HG03139 (cell line): ENCODE measurements at regions not wholly inside any gene's neighbourhood (a gene's known extent, or its start where the extent isn't known, plus 50 kb on each side); places are given as distances from the start of the nearest gene placed in this dataset.

Experiments used
- ATAC-seq: cut with Tn5 transposase; IDR thresholded peaks from one replicate; pipeline ENCODE4 v1.9.1; 2021; ENCODE audit not compliant: unreplicated experiment

- no peak for ATAC-seq
Observed at GRCh38 chr4:11514779-11515419, 86.2 kb upstream of the HS3ST1 start.

GRCh38 chr4:11514003-11514402, 85.3 kb upstream of the HS3ST1 start:
- no peak for ATAC-seq

GRCh38 chr4:11512871-11513270, 84.2 kb upstream of the HS3ST1 start:
- no peak for ATAC-seq

- ATAC-seq, result no peak
Observed at GRCh38 chr4:11511321-11511720, 82.6 kb upstream of the HS3ST1 start.

GRCh38 chr4:11507920-11508319, 79.2 kb upstream of the HS3ST1 start:
- no peak for ATAC-seq

- ATAC-seq, result no peak
Observed at GRCh38 chr4:11506194-11506593, 77.5 kb upstream of the HS3ST1 start.

- ATAC-seq, result no peak
Observed at GRCh38 chr4:11505221-11505971, 76.7 kb upstream of the HS3ST1 start.

GRCh38 chr4:11503166-11503565, 74.5 kb upstream of the HS3ST1 start:
- no peak for ATAC-seq

- ATAC-seq, result no peak
Observed at GRCh38 chr4:11497972-11498371, 69.3 kb upstream of the HS3ST1 start.

- no peak for ATAC-seq
Observed at GRCh38 chr4:11497212-11497806, 68.6 kb upstream of the HS3ST1 start.

- no peak for ATAC-seq
Observed at GRCh38 chr4:11496351-11496829, 67.7 kb upstream of the HS3ST1 start.

- no peak for ATAC-seq
Observed at GRCh38 chr4:11495818-11496217, 67.1 kb upstream of the HS3ST1 start.

GRCh38 chr4:11495291-11495690, 66.6 kb upstream of the HS3ST1 start:
- no peak for ATAC-seq

- no peak for ATAC-seq
Observed at GRCh38 chr4:11494232-11494631, 65.5 kb upstream of the HS3ST1 start.

GRCh38 chr4:11489453-11490083, 60.9 kb upstream of the HS3ST1 start:
- no peak for ATAC-seq

- ATAC-seq, result no peak
Observed at GRCh38 chr4:11488657-11489452, 60.2 kb upstream of the HS3ST1 start.

- ATAC-seq, result no peak
Observed at GRCh38 chr4:11487868-11488544, 59.3 kb upstream of the HS3ST1 start.

GRCh38 chr4:11487139-11487538, 58.4 kb upstream of the HS3ST1 start:
- no peak for ATAC-seq

- ATAC-seq, result no peak
Observed at GRCh38 chr4:11485926-11486325, 57.2 kb upstream of the HS3ST1 start.

- ATAC-seq, result no peak
Observed at GRCh38 chr4:11484531-11484930, 55.8 kb upstream of the HS3ST1 start.
